Neural cell (in vitro differentiated cells): ENCODE measurements at regions not wholly inside any gene's neighbourhood (a gene's known extent, or its start where the extent isn't known, plus 50 kb on each side); places are given as distances from the start of the nearest gene placed in this dataset.
"Not testable (repeated sequence)": the region's sequence is repeated elsewhere in the genome, so short reads cannot be mapped to it uniquely, and the experiment has no call there.

Source experiments
- H2AFZ ChIP-seq: fragments of 200-600, 300-800 bp; sonication (generic), shearing (Covaris generic); 2 replicates; pipeline ENCODE4 v1.6.0; 2014; ENCODE audit warnings: low read depth, mild to moderate bottlenecking, antibody characterized with exemption, low read length, moderate library complexity
- H3F3A ChIP-seq: fragments of 200-600 bp; shearing (Covaris generic); 2 replicates; pipeline ENCODE4 v1.6.1; 2016; ENCODE audit warnings: mild to moderate bottlenecking, moderate library complexity, mixed read lengths, antibody characterized with exemption, low read length; ENCODE audit not compliant: insufficient read depth, poor library complexity, severe bottlenecking
- H3K27ac ChIP-seq: fragments of 200-600, 300-800 bp; sonication (generic), shearing (Covaris generic); 2 replicates; pipeline ENCODE4 v1.5.1; 2014; ENCODE audit warnings: mild to moderate bottlenecking, low read length, moderate library complexity
- H3K27me3 ChIP-seq: fragments of 300-800, 200-600 bp; sonication (generic), shearing (Covaris generic); 2 replicates; pipeline ENCODE4 v1.6.0; 2014; ENCODE audit warnings: mild to moderate bottlenecking, low read depth, low read length, moderate library complexity; ENCODE audit not compliant: insufficient read depth
- H3K36me3 ChIP-seq: fragments of 300-800, 200-600 bp; sonication (generic), shearing (Covaris generic); 2 replicates; pipeline ENCODE4 v1.5.1; 2014; ENCODE audit warnings: mild to moderate bottlenecking, antibody characterized with exemption, low read length, moderate library complexity; ENCODE audit not compliant: insufficient read depth
- H3K4me2 ChIP-seq: fragments of 300-800, 200-600 bp; sonication (generic), shearing (Covaris generic); 2 replicates; pipeline ENCODE4 v1.6.0; 2014; ENCODE audit warnings: mild to moderate bottlenecking, low read length
- H3K4me3 ChIP-seq: fragments of 300-800, 200-600 bp; sonication (generic), shearing (Covaris generic); 2 replicates; pipeline ENCODE4 v1.5.1; 2014; ENCODE audit warnings: mild to moderate bottlenecking, low read length, moderate library complexity
- H3K79me2 ChIP-seq: fragments of 200-600 bp; shearing (Covaris generic); replicated peaks from 2 replicates; pipeline ENCODE4 v1.6.0; 2014; ENCODE audit warnings: mild to moderate bottlenecking, low read length, moderate library complexity; ENCODE audit not compliant: insufficient read depth
- H3K9ac ChIP-seq: fragments of 300-800, 200-600 bp; sonication (generic), shearing (Covaris generic); 2 replicates; pipeline ENCODE4 v1.6.1; 2016; ENCODE audit warnings: mild to moderate bottlenecking, low read length, mixed read lengths
- H3K9me2 ChIP-seq: fragments of 200-600 bp; shearing (Covaris generic); 2 replicates; pipeline ENCODE4 v1.6.1; 2016; ENCODE audit warnings: mild to moderate bottlenecking, low read length, mixed read lengths; ENCODE audit not compliant: insufficient read depth
- H3K9me3 ChIP-seq: fragments of 200-600, 300-800 bp; sonication (generic), shearing (Covaris generic); 2 replicates; pipeline ENCODE4 v1.6.1; 2016; ENCODE audit warnings: mild to moderate bottlenecking, mixed run types, low read length, moderate library complexity, mixed read lengths
- H4K20me1 ChIP-seq: fragments of 200-600 bp; shearing (Covaris generic); 2 replicates; pipeline ENCODE4 v1.6.1; 2016; ENCODE audit warnings: mild to moderate bottlenecking, mixed run types; ENCODE audit not compliant: insufficient read depth

DNA sequence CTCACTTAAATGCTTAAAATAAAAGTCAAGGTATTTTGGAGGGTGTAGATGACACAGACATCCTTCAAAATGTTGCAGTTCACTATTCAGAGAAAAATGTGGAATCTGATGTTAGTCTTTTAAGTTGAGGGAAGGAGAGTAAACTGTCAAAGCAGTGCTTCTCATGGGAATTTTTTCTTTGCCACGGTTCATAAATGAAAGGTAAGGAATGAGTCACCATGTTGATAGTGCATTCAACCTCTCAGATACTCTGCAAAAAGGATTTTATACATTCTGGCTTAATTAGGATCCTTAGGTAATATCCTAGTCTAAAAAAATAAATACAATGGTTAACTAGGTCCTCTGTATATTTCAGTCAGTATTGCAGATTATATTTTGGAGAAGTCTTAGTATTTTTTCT is 804.3 kb downstream of the TTLL7 start:
- not testable (repeated sequence) for H3K4me3 ChIP-seq, H3K9me3 ChIP-seq, H3K27ac ChIP-seq, H3K4me2 ChIP-seq, H3K9ac ChIP-seq, H3F3A ChIP-seq, H2AFZ ChIP-seq, H3K79me2 ChIP-seq, H3K27me3 ChIP-seq, H4K20me1 ChIP-seq, H3K36me3 ChIP-seq, H3K9me2 ChIP-seq

DNA sequence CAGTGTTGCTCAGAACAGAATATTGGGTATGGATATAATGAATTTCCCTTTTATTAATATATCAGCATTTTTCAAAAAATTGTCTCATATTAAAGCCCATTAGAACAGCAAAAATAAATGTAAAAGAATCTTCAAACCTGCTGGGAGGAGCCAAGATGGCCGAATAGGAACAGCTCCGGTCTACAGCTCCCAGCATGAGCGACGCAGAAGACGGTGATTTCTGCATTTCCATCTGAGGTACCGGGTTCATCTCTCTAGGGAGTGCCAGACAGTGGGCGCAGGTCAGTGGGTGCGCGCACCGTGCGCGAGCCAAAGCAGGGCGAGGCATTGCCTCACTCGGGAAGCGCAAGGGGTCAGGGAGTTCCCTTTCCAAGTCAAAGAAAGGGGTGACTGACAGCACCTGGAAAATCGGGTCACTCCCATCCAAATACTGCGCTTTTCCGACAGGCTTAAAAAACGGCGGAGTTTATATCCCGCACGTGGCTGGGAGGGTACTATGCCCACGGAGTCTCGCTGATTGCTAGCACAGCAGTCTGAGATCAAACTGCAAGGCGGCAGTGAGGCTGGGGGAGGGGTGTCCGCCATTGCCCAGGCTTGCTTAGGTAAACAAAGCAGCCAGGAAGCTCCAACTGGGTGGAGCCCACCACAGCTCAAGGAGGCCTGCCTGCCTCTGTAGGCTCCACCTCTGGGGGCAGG is 816.8 kb downstream of the TTLL7 start:
- not testable (repeated sequence) for H3K36me3 ChIP-seq, H3K9me2 ChIP-seq, H3K4me2 ChIP-seq, H3K9ac ChIP-seq, H3F3A ChIP-seq, H3K27me3 ChIP-seq, H3K9me3 ChIP-seq, H2AFZ ChIP-seq, H3K27ac ChIP-seq, H3K4me3 ChIP-seq, H4K20me1 ChIP-seq, H3K79me2 ChIP-seq

DNA sequence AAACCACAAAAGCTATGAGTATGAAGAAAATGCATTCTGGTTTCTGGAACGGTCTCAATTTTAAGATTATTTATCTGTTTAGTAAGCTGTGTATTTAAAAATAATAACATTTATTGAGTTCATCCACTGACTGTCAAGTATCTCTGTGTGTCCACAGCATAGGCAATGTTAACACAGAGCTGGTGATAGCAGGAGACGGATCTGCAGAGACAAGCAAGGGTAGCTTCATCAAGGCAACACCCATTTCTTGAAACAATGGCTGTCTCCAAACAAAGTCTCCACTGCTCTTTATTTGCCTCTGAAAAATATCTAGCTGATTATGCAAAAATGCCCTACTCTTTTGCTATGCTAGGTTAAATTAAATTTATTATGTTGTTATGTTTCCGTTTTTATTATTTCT is 818.3 kb downstream of the TTLL7 start:
- H2AFZ ChIP-seq, H3K9me3 ChIP-seq, H3K27ac ChIP-seq, H3K9me2 ChIP-seq, H3F3A ChIP-seq, H3K79me2 ChIP-seq, H3K4me2 ChIP-seq, H3K27me3 ChIP-seq, H3K9ac ChIP-seq, H4K20me1 ChIP-seq, H3K36me3 ChIP-seq, H3K4me3 ChIP-seq: not testable (repeated sequence)

DNA sequence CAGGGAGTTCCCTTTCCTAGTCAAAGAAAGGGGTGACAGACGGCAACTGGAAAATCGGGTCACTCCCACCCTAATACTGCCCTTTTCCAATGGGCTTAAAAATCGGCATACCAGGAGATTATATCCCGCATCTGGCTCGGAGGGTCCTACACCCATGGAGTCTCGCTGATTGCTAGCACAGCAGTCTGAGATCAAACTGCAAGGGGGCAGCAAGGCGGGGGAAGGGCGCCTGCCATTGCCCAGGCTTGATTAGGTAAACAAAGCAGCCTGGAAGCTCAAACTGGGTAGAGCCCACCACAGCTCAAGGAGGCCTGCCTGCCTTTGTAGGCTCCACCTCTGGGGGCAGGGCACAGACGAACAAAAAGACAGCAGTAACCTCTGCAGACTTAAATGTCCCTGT is 831.3 kb downstream of the TTLL7 start:
- not testable (repeated sequence) for H3K79me2 ChIP-seq, H3F3A ChIP-seq, H3K4me3 ChIP-seq, H3K4me2 ChIP-seq, H3K27me3 ChIP-seq, H3K36me3 ChIP-seq, H4K20me1 ChIP-seq, H3K9ac ChIP-seq, H3K9me2 ChIP-seq, H3K27ac ChIP-seq, H3K9me3 ChIP-seq, H2AFZ ChIP-seq

DNA sequence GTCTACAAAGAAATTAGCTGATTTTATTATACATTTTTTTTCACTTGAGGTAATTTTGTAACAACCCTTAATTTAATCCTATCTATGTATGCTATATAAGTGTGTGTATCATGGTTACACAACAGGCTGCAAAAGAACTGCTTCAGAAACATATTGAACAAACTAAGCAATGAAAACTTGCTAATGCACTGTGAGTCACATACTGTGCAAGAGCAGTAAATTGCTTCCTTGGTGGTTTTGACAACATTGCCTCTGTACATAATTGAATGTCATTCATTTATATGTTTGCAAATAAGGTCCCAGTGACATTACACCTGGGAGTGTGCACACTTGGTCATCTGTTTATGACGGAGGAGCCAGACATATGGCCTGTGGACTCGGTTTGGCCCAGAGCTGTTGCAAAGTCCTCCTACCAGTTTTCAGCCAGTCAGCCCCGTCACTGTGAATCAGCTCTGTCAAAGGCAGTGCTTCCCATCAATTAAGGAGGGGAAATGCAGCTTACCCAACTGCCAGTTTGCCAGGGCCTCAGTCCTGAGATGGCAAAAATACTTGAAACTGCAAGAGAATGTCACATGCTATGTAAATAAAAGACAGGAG is 835.0 kb downstream of the TTLL7 start:
- not testable (repeated sequence) for H4K20me1 ChIP-seq

DNA sequence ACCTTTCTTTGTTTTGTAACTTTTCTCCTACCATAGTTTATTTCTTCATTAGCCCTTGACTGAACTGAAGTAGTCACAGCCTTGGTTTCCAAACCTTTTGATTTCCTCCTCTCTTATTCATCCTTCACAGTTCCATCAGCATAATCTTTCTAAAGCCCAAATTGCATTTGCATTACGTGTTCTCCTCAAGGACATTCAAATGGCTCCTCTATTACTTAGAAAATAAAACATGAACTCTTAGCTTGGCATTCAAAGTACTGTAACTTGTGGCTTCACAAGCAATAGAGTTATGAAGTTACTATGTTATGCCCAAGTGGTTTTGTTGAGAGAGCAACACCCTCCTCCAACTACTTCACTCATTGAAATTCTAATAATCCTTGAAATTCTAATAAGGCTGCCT is 840.0 kb downstream of the TTLL7 start:
- H3K9me3 ChIP-seq, H3K36me3 ChIP-seq, H3K79me2 ChIP-seq, H3F3A ChIP-seq, H3K4me3 ChIP-seq, H4K20me1 ChIP-seq, H3K27ac ChIP-seq, H3K27me3 ChIP-seq, H2AFZ ChIP-seq, H3K9me2 ChIP-seq, H3K9ac ChIP-seq, H3K4me2 ChIP-seq: not testable (repeated sequence)

More for the DNA sequence above, 835.0 kb downstream of the TTLL7 start:
- H3K27me3 ChIP-seq, H3K27ac ChIP-seq, H3K4me3 ChIP-seq, H3K4me2 ChIP-seq, H3K9ac ChIP-seq, H3F3A ChIP-seq, H3K36me3 ChIP-seq, H3K9me3 ChIP-seq, H3K79me2 ChIP-seq, H2AFZ ChIP-seq, H3K9me2 ChIP-seq: not testable (repeated sequence)

DNA sequence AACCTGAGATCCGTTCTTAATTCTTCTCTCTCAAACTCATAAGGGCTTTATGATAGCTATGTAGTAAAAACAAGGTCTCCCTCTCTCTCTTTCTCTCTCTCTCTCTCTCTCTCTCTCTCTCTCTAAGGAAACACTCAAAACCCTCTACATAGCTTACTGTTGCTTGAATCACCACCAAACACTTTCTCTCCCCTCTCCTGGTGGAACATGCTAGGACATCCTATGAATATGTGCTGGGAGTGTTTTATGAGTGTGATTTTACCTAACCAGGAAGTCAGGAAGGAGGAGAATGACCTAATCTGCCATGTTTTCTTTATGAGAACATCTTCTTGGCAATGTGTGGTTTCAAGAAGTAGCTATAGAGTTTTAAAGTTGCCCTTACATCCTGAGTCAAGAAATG is 844.6 kb downstream of the TTLL7 start:
- not testable (repeated sequence) for H3K9me3 ChIP-seq, H3K27ac ChIP-seq, H3K36me3 ChIP-seq, H3F3A ChIP-seq, H3K79me2 ChIP-seq, H3K27me3 ChIP-seq, H3K4me3 ChIP-seq, H3K9ac ChIP-seq, H3K9me2 ChIP-seq, H2AFZ ChIP-seq, H4K20me1 ChIP-seq, H3K4me2 ChIP-seq

DNA sequence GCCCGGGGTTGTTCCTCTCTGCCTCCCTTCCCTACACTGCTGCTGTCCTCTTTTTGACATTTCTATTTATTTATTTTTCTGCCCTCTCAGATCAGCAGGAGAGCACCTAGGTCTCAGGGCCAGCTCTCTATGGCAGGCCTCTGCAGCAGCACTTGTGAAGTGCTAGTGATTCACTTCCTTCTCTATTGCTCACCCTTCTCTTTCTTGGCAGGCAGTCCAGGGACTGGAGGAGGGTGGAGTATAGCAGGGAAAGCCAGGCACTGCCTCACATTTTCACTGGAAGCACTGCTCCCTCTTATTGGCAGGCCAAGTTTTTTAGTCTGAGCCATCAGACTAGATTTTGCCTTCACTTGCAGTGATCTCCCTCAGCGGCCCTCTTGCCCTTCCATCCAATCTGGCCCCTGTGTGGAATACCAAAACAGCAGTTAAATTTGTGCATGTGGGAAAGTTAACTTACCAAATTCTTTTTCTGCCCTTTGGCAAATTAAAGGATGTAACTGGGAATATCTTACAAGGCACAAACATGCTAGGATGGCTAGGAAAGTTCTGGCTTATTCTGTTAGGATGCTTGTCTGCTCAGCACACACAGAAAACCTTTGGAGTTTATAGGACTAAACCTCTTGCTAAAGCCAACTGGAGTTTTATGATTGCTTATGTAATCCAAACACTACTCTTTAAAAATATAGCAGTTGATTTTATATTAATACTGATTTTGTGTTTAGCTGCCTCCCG is 847.6 kb downstream of the TTLL7 start:
- not testable (repeated sequence) for H3K27me3 ChIP-seq, H3K9me2 ChIP-seq, H3K79me2 ChIP-seq, H3K27ac ChIP-seq, H3K9ac ChIP-seq, H2AFZ ChIP-seq, H3K36me3 ChIP-seq, H3F3A ChIP-seq, H3K4me2 ChIP-seq, H3K9me3 ChIP-seq, H3K4me3 ChIP-seq, H4K20me1 ChIP-seq
